ENCODE measurements at regions not wholly inside any gene's neighbourhood (a gene's known extent, or its start where the extent isn't known, plus 50 kb on each side); places are given as distances from the start of the nearest gene placed in this dataset.

- DNase-seq, result no peak
Measured at GRCh38 chr13:99911965-99912566, 59.5 kb downstream of the ZIC5 start.

- no peak for DNase-seq
Measured at GRCh38 chr13:99911069-99911964, 60.2 kb downstream of the ZIC5 start.

GRCh38 chr13:99909836-99910619, 61.5 kb downstream of the ZIC5 start:
- no peak for DNase-seq

- no peak for DNase-seq
Measured at GRCh38 chr13:99909097-99909835, 62.3 kb downstream of the ZIC5 start.

GRCh38 chr13:99908140-99908803, 63.3 kb downstream of the ZIC5 start:
- DNase-seq, result peak; percentile 20

- no peak for DNase-seq
Measured at GRCh38 chr13:99907627-99908026, 63.9 kb downstream of the ZIC5 start.

GRCh38 chr13:99907038-99907437, 64.5 kb downstream of the ZIC5 start:
- DNase-seq, result no peak

GRCh38 chr13:99905814-99906213, 65.8 kb downstream of the ZIC5 start:
- DNase-seq, result no peak

GRCh38 chr13:99905224-99905623, 66.3 kb downstream of the ZIC5 start:
- DNase-seq, result no peak

- no peak for DNase-seq
Measured at GRCh38 chr13:99903140-99903539, 68.4 kb downstream of the ZIC5 start.

GRCh38 chr13:99902657-99903056, 68.9 kb downstream of the ZIC5 start:
- no peak for DNase-seq

- DNase-seq, result no peak
Measured at GRCh38 chr13:99900960-99901359, 70.6 kb downstream of the ZIC5 start.

- DNase-seq, result no peak
Measured at GRCh38 chr13:99898421-99898820, 73.1 kb downstream of the ZIC5 start.

- DNase-seq, result no peak
Measured at GRCh38 chr13:99897076-99897440, 74.5 kb downstream of the ZIC5 start.

- DNase-seq, result no peak
Measured at GRCh38 chr13:99896369-99897075, 75.0 kb downstream of the ZIC5 start.

- no peak for DNase-seq
Measured at GRCh38 chr13:99895444-99896368, 75.9 kb downstream of the ZIC5 start.

GRCh38 chr13:99894840-99895443, 76.6 kb downstream of the ZIC5 start:
- DNase-seq, result peak; percentile 7

GRCh38 chr13:99894105-99894839, 77.3 kb downstream of the ZIC5 start:
- DNase-seq, result no peak

GRCh38 chr13:99893567-99893966, 78.0 kb downstream of the ZIC5 start:
- no peak for DNase-seq

Measured in fibroblast of skin of scalp (primary cell).